Nephron progenitor cell (in vitro differentiated cells): ENCODE measurements at regions not wholly inside any gene's neighbourhood (a gene's known extent, or its start where the extent isn't known, plus 50 kb on each side); places are given as distances from the start of the nearest gene placed in this dataset.

Source experiments
- DNase-seq: peaks from one replicate; pipeline ENCODE4 v3.0.0; 2021
- H3K27ac Mint-ChIP-seq: 2 replicates; pipeline ENCODE4 v1.8.0; 2021; ENCODE audit warnings: mild to moderate bottlenecking, moderate library complexity, mixed read lengths
- H3K27me3 Mint-ChIP-seq: 2 replicates; pipeline ENCODE4 v1.8.0; 2021; ENCODE audit warnings: mild to moderate bottlenecking, low read depth, mixed read lengths; ENCODE audit not compliant: poor library complexity
- H3K36me3 Mint-ChIP-seq: 2 replicates; pipeline ENCODE4 v1.8.0; 2021; ENCODE audit warnings: low read depth, mixed read lengths
- H3K4me1 Mint-ChIP-seq: 2 replicates; pipeline ENCODE4 v1.8.0; 2021; ENCODE audit warnings: mixed read lengths
- H3K4me3 Mint-ChIP-seq: 2 replicates; pipeline ENCODE4 v1.8.0; 2021; ENCODE audit warnings: mild to moderate bottlenecking, moderate library complexity, mixed read lengths
- H3K9me3 Mint-ChIP-seq: 2 replicates; pipeline ENCODE4 v1.8.0; 2021; ENCODE audit warnings: mild to moderate bottlenecking, moderate library complexity, mixed read lengths
- CTCF ChIP-seq: fragments of 200-600 bp; sonication (generic); IDR thresholded peaks from 2 replicates; pipeline ENCODE4 v1.5.0; 2021; ENCODE audit warnings: antibody characterized with exemption

- Mint-ChIP-seq H3K9me3 (no peaks in the 10 kb centered on the region), H3K36me3 (no peaks in the 10 kb centered on the region), H3K4me1 (peaks cover 35% of the 10 kb centered on the region), H3K27me3 (peaks cover 3% of the 10 kb centered on the region), H3K27ac (no peak overlapping the region), H3K4me3 (no peak overlapping the region)
- no peak for TF ChIP-seq CTCF
- DNase-seq: no peak
Observed at GRCh38 chr12:24591715-24592440, 357.0 kb downstream of the BCAT1 start.

- TF ChIP-seq CTCF: no peak
- Mint-ChIP-seq H3K27ac (no peak overlapping the region), H3K4me1 (peaks cover 31% of the 10 kb centered on the region), H3K27me3 (peaks cover 3% of the 10 kb centered on the region), H3K36me3 (no peaks in the 10 kb centered on the region), H3K4me3 (no peak overlapping the region), H3K9me3 (peaks cover 4% of the 10 kb centered on the region)
- DNase-seq: no peak
Observed at GRCh38 chr12:24591079-24591626, 357.7 kb downstream of the BCAT1 start.

GRCh38 chr12:24586293-24586692, 362.6 kb downstream of the BCAT1 start:
- Mint-ChIP-seq H3K36me3 (peaks cover 5% of the 10 kb centered on the region), H3K9me3 (peaks cover 32% of the 10 kb centered on the region), H3K27me3 (no peaks in the 10 kb centered on the region), H3K4me3 (no peak overlapping the region), H3K27ac (no peak overlapping the region), H3K4me1 (peaks cover 7% of the 10 kb centered on the region)
- no peak for TF ChIP-seq CTCF
- DNase-seq: no peak

- Mint-ChIP-seq H3K4me1 (no peaks in the 10 kb centered on the region), H3K27me3 (no peaks in the 10 kb centered on the region), H3K27ac (no peak overlapping the region), H3K9me3 (peaks cover 50% of the 10 kb centered on the region), H3K36me3 (peaks cover 19% of the 10 kb centered on the region), H3K4me3 (no peak overlapping the region)
- DNase-seq: no peak
- TF ChIP-seq CTCF: no peak
Observed at GRCh38 chr12:24584032-24584675, 364.7 kb downstream of the BCAT1 start.

GRCh38 chr12:24582954-24583601, 365.8 kb downstream of the BCAT1 start:
- no peaks in the 10 kb centered on the region for H3K4me1 Mint-ChIP-seq
- H3K27me3 Mint-ChIP-seq: no peaks in the 10 kb centered on the region
- H3K4me3 Mint-ChIP-seq: no peak overlapping the region
- peaks cover 59% of the 10 kb centered on the region for H3K9me3 Mint-ChIP-seq
- no peak for TF ChIP-seq CTCF
- peaks cover 21% of the 10 kb centered on the region for H3K36me3 Mint-ChIP-seq
- DNase-seq: no peak
- H3K27ac Mint-ChIP-seq: no peak overlapping the region
